DND-41 (cell line): ENCODE measurements at regions not wholly inside any gene's neighbourhood (a gene's known extent, or its start where the extent isn't known, plus 50 kb on each side); places are given as distances from the start of the nearest gene placed in this dataset.

Experiments
- CTCF ChIP-seq: IDR thresholded peaks from 2 replicates; pipeline ENCODE4 v1.5.1; 2012; ENCODE audit warnings: borderline replicate concordance, low read length, moderate library complexity, mild to moderate bottlenecking; ENCODE audit not compliant: poor library complexity, severe bottlenecking; ENCODE audit errors: extremely low read depth
- EZH2 ChIP-seq: IDR thresholded peaks from 3 replicates; pipeline ENCODE4 v1.6.1; 2012; ENCODE audit warnings: borderline replicate concordance, low read depth, mild to moderate bottlenecking, moderate library complexity, low read length, inconsistent platforms; ENCODE audit not compliant: severe bottlenecking

GRCh38 chr4:28350485-28350884, 1489.8 kb downstream of the STIM2 start:
- no peak for TF ChIP-seq CTCF
- no peak for TF ChIP-seq EZH2
